Testis (tissue), 2 donors: ENCODE measurements at regions not wholly inside any gene's neighbourhood (a gene's known extent, or its start where the extent isn't known, plus 50 kb on each side); places are given as distances from the start of the nearest gene placed in this dataset.

Experiments
- CTCF ChIP-seq, 3 experiments: fragments of 450-650 bp in 2 of 3; fragments of 200-600 bp in 1 of 3; sonication (generic) in 1 of 3; IDR thresholded peaks; one replicate each; pipeline ENCODE4 v1.5.1; 2016 to 2019; ENCODE audit warnings: antibody characterized with exemption in 3 of 3, mild to moderate bottlenecking in 2 of 3, moderate library complexity in 1 of 3
- POLR2A ChIP-seq: fragments of 450-650 bp; IDR thresholded peaks from one replicate; pipeline ENCODE4 v1.6.1; 2017; ENCODE audit warnings: antibody characterized with exemption, mild to moderate bottlenecking, moderate library complexity

- no peak for TF ChIP-seq CTCF (IDR thresholded peaks at IDR 0.05)
- TF ChIP-seq POLR2A = no peak
Observed at GRCh38 chr12:114860969-114861368, 177.0 kb upstream of the TBX3 start.
